SIG-M5 treated with dmso at 0.1 percent for 504 hours (cell line): ENCODE measurements at regions not wholly inside any gene's neighbourhood (a gene's known extent, or its start where the extent isn't known, plus 50 kb on each side); places are given as distances from the start of the nearest gene placed in this dataset.

Experiments
- DNase-seq: peaks from one replicate; lab custom pipeline; 2025; ENCODE audit not compliant: unreplicated experiment; lab: John Stamatoyannopoulos, UW

- DNase-seq: no peak
These were observed 134.8 kb upstream of the IGF1R start for GRCh38 chr15:98513428-98513986.

- no peak for DNase-seq
These were observed 134.2 kb upstream of the IGF1R start for GRCh38 chr15:98514034-98514622.

- peak; percentile 61 for DNase-seq
These were observed 129.3 kb upstream of the IGF1R start for GRCh38 chr15:98518823-98519561.

- no peak for DNase-seq
These were observed 128.4 kb upstream of the IGF1R start for GRCh38 chr15:98519767-98520550.

GRCh38 chr15:98522127-98522526, 126.2 kb upstream of the IGF1R start:
- no peak for DNase-seq

GRCh38 chr15:98523912-98524662, 124.3 kb upstream of the IGF1R start:
- DNase-seq: no peak

GRCh38 chr15:98524838-98525660, 123.3 kb upstream of the IGF1R start:
- DNase-seq: no peak

GRCh38 chr15:98525661-98526001, 122.7 kb upstream of the IGF1R start:
- no peak for DNase-seq

- no peak for DNase-seq
These were observed 122.2 kb upstream of the IGF1R start for GRCh38 chr15:98526094-98526493.

- no peak for DNase-seq
These were observed 120.2 kb upstream of the IGF1R start for GRCh38 chr15:98528046-98528725.

GRCh38 chr15:98529205-98530145, 118.9 kb upstream of the IGF1R start:
- no peak for DNase-seq

GRCh38 chr15:98530570-98530969, 117.8 kb upstream of the IGF1R start:
- DNase-seq: no peak

GRCh38 chr15:98532063-98532462, 116.3 kb upstream of the IGF1R start:
- no peak for DNase-seq

- DNase-seq: no peak
These were observed 111.4 kb upstream of the IGF1R start for GRCh38 chr15:98536976-98537375.

- no peak for DNase-seq
These were observed 110.8 kb upstream of the IGF1R start for GRCh38 chr15:98537516-98538060.

GRCh38 chr15:98541519-98541918, 106.8 kb upstream of the IGF1R start:
- no peak for DNase-seq

- DNase-seq: no peak
These were observed 105.1 kb upstream of the IGF1R start for GRCh38 chr15:98543237-98543636.

GRCh38 chr15:98546329-98546728, 102.0 kb upstream of the IGF1R start:
- DNase-seq: no peak
